Prostate gland (tissue), 2 donors: ENCODE measurements at regions not wholly inside any gene's neighbourhood (a gene's known extent, or its start where the extent isn't known, plus 50 kb on each side); places are given as distances from the start of the nearest gene placed in this dataset.

Experiments used
- DNase-seq: peaks from one replicate; pipeline ENCODE4 v3.0.0-alpha.2; 2019; ENCODE audit warnings: low spot score
- H3K27ac ChIP-seq, 2 donors: fragments of 200-600 bp; sonication (generic); 2 replicates each; pipeline ENCODE4 v1.5.1; 2017 to 2019
- H3K27me3 ChIP-seq: fragments of 200-600 bp; sonication (generic); replicated peaks from 2 replicates; pipeline ENCODE4 v1.5.1; 2019; ENCODE audit not compliant: insufficient read depth
- H3K36me3 ChIP-seq, 2 donors: fragments of 200-600 bp; sonication (generic); 1 replicate in 1 of 2; 2 replicates in 1 of 2; pipeline versions ENCODE4 v1.5.1 to v1.8.1; 2017 to 2019
- H3K4me1 ChIP-seq: fragments of 200-600 bp; sonication (generic); replicated peaks from 2 replicates; pipeline ENCODE4 v1.5.1; 2019
- H3K4me3 ChIP-seq, 2 donors: fragments of 200-600 bp; sonication (generic); 2 replicates each; pipeline ENCODE4 v1.5.1; 2017 to 2019
- H3K9me3 ChIP-seq: fragments of 200-600 bp; sonication (generic); 2 replicates; pipeline ENCODE4 v1.5.1; 2017
- CTCF ChIP-seq, 4 experiments: fragments of 200-600 bp in 2 of 4; fragments of 450-650 bp in 2 of 4; sonication (generic) in 2 of 4; IDR thresholded peaks; 1 replicate in 3 of 4; 2 replicates in 1 of 4; pipeline ENCODE4 v1.5.1; 2016 to 2019; ENCODE audit warnings: antibody characterized with exemption in 4 of 4, mild to moderate bottlenecking in 2 of 4, moderate library complexity in 2 of 4
- POLR2A ChIP-seq: fragments of 450-650 bp; IDR thresholded peaks from one replicate; pipeline ENCODE4 v1.6.1; 2016; ENCODE audit warnings: antibody characterized with exemption, mild to moderate bottlenecking
- POLR2AphosphoS5 ChIP-seq: sonication (generic); formaldehyde crosslinking; IDR thresholded peaks from one replicate; pipeline ENCODE4 v1.6.1; 2017; ENCODE audit warnings: antibody characterized with exemption
- WGBS: methylation state at CpG from one replicate; pipeline ENCODE4 v1.1.5; 2018; 5-methylcytosine and 5-hydroxymethylcytosine counted together
- intact Hi-C: fragments of 100-400 bp; cut with DNase I; formaldehyde crosslinking; loops from one replicate; pipeline ENCODE4 v1.14.2; 2022

- 45% methylated on average over 3 of the region's 3 CpGs for WGBS
- H3K9me3 ChIP-seq, result no peaks in the 10 kb centered on the region
- H3K4me1 ChIP-seq, result no peaks in the 10 kb centered on the region
- DNase-seq, result no peak
- H3K4me3 ChIP-seq, result no peak overlapping the region
- H3K36me3 ChIP-seq, result no peaks in the 10 kb centered on the region
- intact Hi-C loops, result no loop called here
- H3K27ac ChIP-seq, result no peak overlapping the region
- no peaks in the 10 kb centered on the region for H3K27me3 ChIP-seq
- TF ChIP-seq POLR2AphosphoS5 (no peak), POLR2A (no peak)
Observed at GRCh38 chr3:22748453-22749045, 454.6 kb upstream of the UBE2E2 start.

GRCh38 chr3:22759636-22760310 is 443.4 kb upstream of the UBE2E2 start:
- intact Hi-C loops, result no loop called here
- no peak overlapping the region for H3K27ac ChIP-seq
- TF ChIP-seq POLR2A (no peak), CTCF (IDR thresholded peaks at IDR 0.05) (no peak), POLR2AphosphoS5 (no peak)
- DNase-seq, result no peak
- H3K36me3 ChIP-seq, result no peaks in the 10 kb centered on the region
- no peaks in the 10 kb centered on the region for H3K27me3 ChIP-seq
- no peaks in the 10 kb centered on the region for H3K4me1 ChIP-seq
- WGBS, result 69% methylated on average over 3 of the region's 3 CpGs
- no peaks in the 10 kb centered on the region for H3K9me3 ChIP-seq
- no peak overlapping the region for H3K4me3 ChIP-seq

- no peaks in the 10 kb centered on the region for H3K27me3 ChIP-seq
- TF ChIP-seq POLR2AphosphoS5 (no peak), POLR2A (no peak), CTCF (IDR thresholded peaks at IDR 0.05) (no peak)
- intact Hi-C loops, result no loop called here
- H3K9me3 ChIP-seq, result no peaks in the 10 kb centered on the region
- no peaks in the 10 kb centered on the region for H3K4me1 ChIP-seq
- H3K36me3 ChIP-seq, result no peaks in the 10 kb centered on the region
- no peak overlapping the region for H3K4me3 ChIP-seq
- no peak overlapping the region for H3K27ac ChIP-seq
- no peak for DNase-seq
Observed at GRCh38 chr3:22765679-22766078, 437.4 kb upstream of the UBE2E2 start.

- Histone ChIP-seq H3K27ac (no peak overlapping the region), H3K4me3 (no peak overlapping the region), H3K4me1 (no peaks in the 10 kb centered on the region), H3K27me3 (no peaks in the 10 kb centered on the region), H3K36me3 (no peaks in the 10 kb centered on the region), H3K9me3 (no peaks in the 10 kb centered on the region)
- intact Hi-C loops, result no loop called here
- TF ChIP-seq CTCF (IDR thresholded peaks at IDR 0.05) (no peak), POLR2AphosphoS5 (no peak), POLR2A (no peak)
- 86% methylated on average over 1 of the region's 1 CpG for WGBS
- DNase-seq, result no peak
Observed at GRCh38 chr3:22777834-22778233, 425.3 kb upstream of the UBE2E2 start.

GRCh38 chr3:22779737-22780136 is 423.4 kb upstream of the UBE2E2 start:
- 73% methylated on average over 2 of the region's 2 CpGs for WGBS
- intact Hi-C loops, result no loop called here
- Histone ChIP-seq H3K27ac (no peak overlapping the region), H3K27me3 (no peaks in the 10 kb centered on the region), H3K4me3 (no peak overlapping the region), H3K4me1 (no peaks in the 10 kb centered on the region), H3K9me3 (no peaks in the 10 kb centered on the region), H3K36me3 (no peaks in the 10 kb centered on the region)
- DNase-seq, result no peak
- TF ChIP-seq CTCF (IDR thresholded peaks at IDR 0.05) (no peak), POLR2AphosphoS5 (no peak), POLR2A (no peak)
